ENCODE measurements at regions not wholly inside any gene's neighbourhood (a gene's known extent, or its start where the extent isn't known, plus 50 kb on each side); places are given as distances from the start of the nearest gene placed in this dataset.

DNA sequence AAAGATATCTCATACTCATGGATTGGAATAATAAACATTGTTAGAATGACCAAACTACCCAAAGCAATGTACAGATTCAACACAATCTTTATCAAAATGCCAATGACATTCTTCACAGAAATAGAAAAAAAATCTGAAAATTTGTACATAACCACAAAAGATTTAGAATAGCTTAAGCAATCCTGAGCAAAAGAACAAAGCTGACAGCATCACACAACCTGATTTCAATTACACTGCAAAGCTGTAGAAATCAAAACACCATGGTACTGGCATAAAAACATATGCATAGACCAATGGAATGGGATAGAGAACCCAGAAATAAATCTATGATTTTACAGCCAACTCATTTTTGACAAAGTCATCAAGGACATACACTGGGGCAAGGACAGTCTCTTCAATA lies 130.0 kb upstream of the TMEM72 start:
- TF ChIP-seq EGR1 (IDR thresholded peaks at IDR 0.05; ENCODE audit: low read depth) (no peak), TCF7L2 (IDR thresholded peaks at IDR 0.05; ENCODE audit: borderline replicate concordance, extremely low read depth, insufficient read depth, insufficient read length) (no peak), ZNF274 (IDR thresholded peaks at IDR 0.05; ENCODE audit: low read depth, low read length) (no peak), POLR2AphosphoS5 (IDR thresholded peaks at IDR 0.05; ENCODE audit: low read depth, low read length) (no peak), POLR2A (IDR thresholded peaks at IDR 0.05; ENCODE audit: borderline replicate concordance, extremely low read depth, insufficient read depth, insufficient read length) (no peak), EZH2phosphoT487 (IDR thresholded peaks at IDR 0.05; ENCODE audit: borderline replicate concordance) (no peak), SP1 (IDR thresholded peaks at IDR 0.05; ENCODE audit: low read depth) (no peak), JUND (IDR thresholded peaks at IDR 0.05) (no peak), SRF (IDR thresholded peaks at IDR 0.05; ENCODE audit: low read depth) (no peak), EZH2 (IDR thresholded peaks at IDR 0.05) (no peak), YY1 (IDR thresholded peaks at IDR 0.05; ENCODE audit: extremely low read depth, insufficient replicate concordance, low read depth, low read length) (no peak), ELF1 (IDR thresholded peaks at IDR 0.05; ENCODE audit: borderline replicate concordance, low read depth) (no peak)
- TF ChIP-seq, protein P1, sequence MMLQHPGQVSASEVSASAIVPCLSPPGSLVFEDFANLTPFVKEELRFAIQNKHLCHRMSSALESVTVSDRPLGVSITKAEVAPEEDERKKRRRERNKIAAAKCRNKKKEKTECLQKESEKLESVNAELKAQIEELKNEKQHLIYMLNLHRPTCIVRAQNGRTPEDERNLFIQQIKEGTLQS (IDR thresholded peaks at IDR 0.05): no peak
- TF ChIP-seq, protein P2, sequence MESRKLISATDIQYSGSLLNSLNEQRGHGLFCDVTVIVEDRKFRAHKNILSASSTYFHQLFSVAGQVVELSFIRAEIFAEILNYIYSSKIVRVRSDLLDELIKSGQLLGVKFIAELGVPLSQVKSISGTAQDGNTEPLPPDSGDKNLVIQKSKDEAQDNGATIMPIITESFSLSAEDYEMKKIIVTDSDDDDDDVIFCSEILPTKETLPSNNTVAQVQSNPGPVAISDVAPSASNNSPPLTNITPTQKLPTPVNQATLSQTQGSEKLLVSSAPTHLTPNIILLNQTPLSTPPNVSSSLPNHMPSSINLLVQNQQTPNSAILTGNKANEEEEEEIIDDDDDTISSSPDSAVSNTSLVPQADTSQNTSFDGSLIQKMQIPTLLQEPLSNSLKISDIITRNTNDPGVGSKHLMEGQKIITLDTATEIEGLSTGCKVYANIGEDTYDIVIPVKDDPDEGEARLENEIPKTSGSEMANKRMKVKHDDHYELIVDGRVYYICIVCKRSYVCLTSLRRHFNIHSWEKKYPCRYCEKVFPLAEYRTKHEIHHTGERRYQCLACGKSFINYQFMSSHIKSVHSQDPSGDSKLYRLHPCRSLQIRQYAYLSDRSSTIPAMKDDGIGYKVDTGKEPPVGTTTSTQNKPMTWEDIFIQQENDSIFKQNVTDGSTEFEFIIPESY (IDR thresholded peaks at IDR 0.05; ENCODE audit: extremely low read depth, insufficient replicate concordance, low read length): no peak
- TF ChIP-seq, protein P3, sequence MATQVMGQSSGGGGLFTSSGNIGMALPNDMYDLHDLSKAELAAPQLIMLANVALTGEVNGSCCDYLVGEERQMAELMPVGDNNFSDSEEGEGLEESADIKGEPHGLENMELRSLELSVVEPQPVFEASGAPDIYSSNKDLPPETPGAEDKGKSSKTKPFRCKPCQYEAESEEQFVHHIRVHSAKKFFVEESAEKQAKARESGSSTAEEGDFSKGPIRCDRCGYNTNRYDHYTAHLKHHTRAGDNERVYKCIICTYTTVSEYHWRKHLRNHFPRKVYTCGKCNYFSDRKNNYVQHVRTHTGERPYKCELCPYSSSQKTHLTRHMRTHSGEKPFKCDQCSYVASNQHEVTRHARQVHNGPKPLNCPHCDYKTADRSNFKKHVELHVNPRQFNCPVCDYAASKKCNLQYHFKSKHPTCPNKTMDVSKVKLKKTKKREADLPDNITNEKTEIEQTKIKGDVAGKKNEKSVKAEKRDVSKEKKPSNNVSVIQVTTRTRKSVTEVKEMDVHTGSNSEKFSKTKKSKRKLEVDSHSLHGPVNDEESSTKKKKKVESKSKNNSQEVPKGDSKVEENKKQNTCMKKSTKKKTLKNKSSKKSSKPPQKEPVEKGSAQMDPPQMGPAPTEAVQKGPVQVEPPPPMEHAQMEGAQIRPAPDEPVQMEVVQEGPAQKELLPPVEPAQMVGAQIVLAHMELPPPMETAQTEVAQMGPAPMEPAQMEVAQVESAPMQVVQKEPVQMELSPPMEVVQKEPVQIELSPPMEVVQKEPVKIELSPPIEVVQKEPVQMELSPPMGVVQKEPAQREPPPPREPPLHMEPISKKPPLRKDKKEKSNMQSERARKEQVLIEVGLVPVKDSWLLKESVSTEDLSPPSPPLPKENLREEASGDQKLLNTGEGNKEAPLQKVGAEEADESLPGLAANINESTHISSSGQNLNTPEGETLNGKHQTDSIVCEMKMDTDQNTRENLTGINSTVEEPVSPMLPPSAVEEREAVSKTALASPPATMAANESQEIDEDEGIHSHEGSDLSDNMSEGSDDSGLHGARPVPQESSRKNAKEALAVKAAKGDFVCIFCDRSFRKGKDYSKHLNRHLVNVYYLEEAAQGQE (IDR thresholded peaks at IDR 0.05; ENCODE audit: low read depth): no peak
- H3K36me3 ChIP-seq (ENCODE audit: control insufficient read depth in 1 of 2, insufficient read depth in 2 of 2, low read length in 2 of 2): no peaks in the 10 kb centered on the region
- intact Hi-C loops (cut with micrococcal nuclease): no loop called here
- H3K4me3 ChIP-seq (replicated peaks in 1 of 2; ENCODE audit: low read depth in 1 of 2, low read length in 2 of 2): no peak overlapping the region
- ATAC-seq (no peak), DNase-seq (ENCODE audit: low read depth, low spot score) (no peak)
- no TSS peak for BruUV-seq (replicated peaks)
- H4K20me1 ChIP-seq (ENCODE audit: insufficient read depth): no peaks in the 10 kb centered on the region; the same call in 1 of the 2 replicates
- H3K9me3 ChIP-seq (ENCODE audit: control insufficient read depth in 1 of 2, insufficient read depth in 1 of 2, low read depth in 1 of 2, low read length in 2 of 2): no peaks in the 10 kb centered on the region
- RAD21 ChIA-PET (ENCODE audit: low non-redundant PET in 1 of 2, low total read pairs in 2 of 2, uncharacterized antibody in 2 of 2, unreplicated experiment in 2 of 2): no interaction called here
- H3K27ac ChIP-seq (ENCODE audit: low read depth, low read length): no peak overlapping the region
- CTCF ChIA-PET: no interaction called here
- no peaks in the 10 kb centered on the region for H3K4me1 ChIP-seq (ENCODE audit: control insufficient read depth in 1 of 2, insufficient read depth in 2 of 2, low read length in 2 of 2)
- H2AFZ ChIP-seq (ENCODE audit: low read depth, low read length, poor library complexity, severe bottlenecking): no peak overlapping the region
- POLR2A ChIA-PET: no interaction called here
- H3K4me2 ChIP-seq (ENCODE audit: low read length): no peak overlapping the region
- H3K9ac ChIP-seq (ENCODE audit: low read length): no peak overlapping the region
- no peaks in the 10 kb centered on the region for H3K9me2 ChIP-seq (ENCODE audit: insufficient read depth)
- peaks cover 23% of the 10 kb centered on the region; the same call in 1 of the 2 replicates for H3K27me3 ChIP-seq (ENCODE audit: insufficient read depth, low read length)
- H3K79me2 ChIP-seq (ENCODE audit: insufficient read depth, low read length): no peaks in the 10 kb centered on the region

Measured in HCT116 (cell line).